GM19035 (cell line): ENCODE measurements at regions not wholly inside any gene's neighbourhood (a gene's known extent, or its start where the extent isn't known, plus 50 kb on each side); places are given as distances from the start of the nearest gene placed in this dataset.

Experiments used
- ATAC-seq: cut with Tn5 transposase; IDR thresholded peaks from one replicate; pipeline ENCODE4 v1.9.1; 2021; ENCODE audit not compliant: unreplicated experiment

DNA sequence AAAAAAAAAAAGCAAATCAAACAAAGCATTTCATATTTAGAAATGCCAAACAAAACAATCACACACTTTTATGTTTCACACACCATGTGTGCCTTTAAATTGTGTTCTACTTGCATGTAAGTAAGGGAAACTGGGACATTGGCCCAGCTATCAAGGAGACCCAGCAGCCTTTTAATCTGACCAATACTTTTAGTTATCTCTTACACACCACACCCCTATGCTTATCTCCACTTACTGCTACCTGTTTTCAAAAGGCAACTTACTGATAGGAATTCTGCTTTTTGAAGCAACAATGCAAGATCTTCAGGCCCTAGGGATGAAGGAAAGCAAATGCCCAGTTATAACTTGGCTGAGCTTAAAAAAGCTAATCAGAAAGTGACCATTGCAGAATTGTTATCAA is 1244.8 kb upstream of the SORCS1 start:
- ATAC-seq: no peak

DNA sequence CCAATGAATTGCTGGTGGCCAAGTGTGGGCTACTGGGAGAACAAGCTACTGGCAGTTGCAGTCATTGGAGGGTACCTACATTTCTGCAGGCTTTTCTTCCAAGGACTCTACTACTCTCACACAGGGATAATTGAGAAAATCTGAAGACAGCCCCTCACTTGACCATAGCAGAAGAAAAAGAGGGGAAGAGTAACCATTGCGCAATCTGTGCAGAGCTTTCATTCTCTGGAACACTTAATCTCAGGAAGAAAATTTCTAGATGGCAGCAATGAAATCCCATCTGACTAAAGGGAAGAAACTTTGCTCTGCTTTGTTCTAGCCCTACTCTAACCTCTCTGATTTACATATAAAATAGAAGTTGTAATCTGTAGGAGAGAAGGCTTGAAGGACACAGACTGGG is 1239.6 kb upstream of the SORCS1 start:
- ATAC-seq: no peak

DNA sequence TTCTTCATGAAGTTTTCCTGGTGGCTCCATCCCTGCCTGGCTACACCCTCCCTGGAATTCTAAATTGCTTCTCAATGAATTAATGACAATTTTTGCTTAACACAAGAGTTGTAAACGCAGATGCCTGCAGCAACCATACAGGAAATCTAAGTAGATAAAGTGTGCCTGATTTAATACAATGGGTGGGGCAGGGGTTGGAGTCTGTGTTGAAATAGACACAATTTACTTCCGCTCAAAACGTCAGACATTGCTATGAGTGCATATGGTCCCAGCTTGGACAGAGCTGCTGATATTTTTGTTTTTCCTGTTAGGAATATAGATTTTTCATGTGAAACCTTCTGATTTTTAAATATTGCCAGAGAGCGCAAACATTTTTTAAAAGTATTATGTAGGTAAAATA is 1235.0 kb upstream of the SORCS1 start:
- ATAC-seq: no peak

DNA sequence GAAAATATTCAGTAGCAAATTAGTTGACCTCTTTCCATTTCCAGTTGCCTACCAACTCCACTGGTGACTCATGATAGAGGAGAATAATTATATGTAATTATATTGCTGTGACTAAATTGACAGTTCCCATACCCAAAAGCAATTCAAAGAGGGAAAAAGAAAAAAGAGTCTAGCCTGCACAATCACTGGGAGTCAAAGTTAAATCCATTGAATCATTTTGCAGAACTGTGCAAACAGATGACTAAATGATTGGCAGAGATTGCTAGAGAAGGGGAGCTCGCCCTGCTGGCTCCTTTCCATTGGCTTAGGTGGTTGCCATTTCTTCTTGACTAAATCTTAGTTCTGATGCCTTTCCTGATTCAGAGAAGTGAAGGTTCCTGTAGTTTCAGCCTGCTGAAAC is 1228.6 kb upstream of the SORCS1 start:
- no peak for ATAC-seq

DNA sequence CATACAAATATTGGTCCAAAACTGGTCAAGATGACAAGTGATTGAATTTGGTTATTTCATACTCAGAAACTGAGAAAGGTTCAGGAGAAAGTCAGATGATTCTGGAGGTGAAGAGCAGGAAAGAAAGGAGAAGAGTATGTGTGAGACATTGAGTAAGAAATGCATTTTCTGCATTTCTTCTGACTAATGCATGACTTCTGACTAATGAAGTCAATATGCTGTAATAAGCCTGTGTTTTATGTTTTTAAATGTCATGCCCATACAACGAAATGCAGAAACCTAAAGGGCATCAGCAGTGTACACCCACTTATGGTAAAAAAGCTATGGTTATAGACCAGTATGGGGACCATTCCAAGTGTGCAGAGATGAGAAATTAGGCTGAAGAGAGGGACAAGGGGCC is 1227.8 kb upstream of the SORCS1 start:
- no peak for ATAC-seq

DNA sequence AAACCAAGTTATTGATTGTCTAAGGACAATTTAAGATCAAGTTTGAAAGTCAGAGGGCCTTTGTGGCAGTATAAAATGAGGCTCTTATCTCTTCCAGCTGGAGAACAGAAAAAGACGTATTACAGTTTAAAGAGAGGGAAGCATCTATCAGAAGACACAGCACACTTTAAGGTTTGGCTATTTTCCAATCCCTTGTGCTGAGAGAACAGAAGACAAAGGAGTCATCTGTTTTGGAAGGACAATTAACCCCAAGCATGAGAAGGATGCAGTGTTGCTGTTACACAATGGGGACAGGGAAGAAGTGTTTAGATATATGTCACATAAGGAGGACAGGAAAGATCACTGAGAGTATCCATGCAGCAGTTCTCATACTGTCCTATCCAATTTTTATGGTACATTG is 1224.2 kb upstream of the SORCS1 start:
- no peak for ATAC-seq

DNA sequence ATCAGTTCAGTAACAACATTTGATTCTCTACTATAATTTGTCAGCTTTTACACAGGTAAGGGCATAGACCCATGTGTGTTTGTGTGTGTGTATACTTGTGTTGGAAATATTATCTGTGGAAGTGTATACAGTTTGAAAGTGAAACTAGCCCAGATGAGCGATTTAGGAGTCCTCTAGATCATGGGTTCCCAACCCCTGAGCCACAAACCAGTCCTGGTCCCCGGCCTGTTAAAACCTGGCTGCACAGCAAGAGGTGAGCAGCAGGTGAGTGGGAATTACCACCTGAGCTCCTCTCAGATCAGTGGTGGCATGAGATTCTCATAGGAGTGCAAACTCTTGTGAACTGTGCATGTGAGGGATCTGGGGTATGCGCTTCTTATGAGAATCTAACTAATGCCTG is 1221.5 kb upstream of the SORCS1 start:
- no peak for ATAC-seq

DNA sequence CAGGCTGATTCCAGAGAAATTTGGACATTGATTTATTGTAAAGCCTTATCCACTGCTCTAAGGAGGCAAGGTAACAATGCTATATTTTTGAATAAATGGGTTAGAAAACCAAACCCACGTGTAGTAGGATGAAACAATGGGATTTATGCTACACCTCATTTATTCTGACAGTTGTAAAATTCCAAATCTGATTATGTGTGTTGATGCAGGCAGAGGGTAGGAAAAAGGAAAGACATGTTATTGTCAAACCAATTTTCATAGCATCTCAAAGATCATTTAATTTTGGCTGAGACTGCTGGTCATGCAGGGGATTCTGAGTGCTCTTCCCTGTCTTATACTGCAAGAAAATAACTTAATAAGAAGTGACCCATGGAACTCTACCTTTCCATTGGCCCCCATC is 1219.9 kb upstream of the SORCS1 start:
- no peak for ATAC-seq

DNA sequence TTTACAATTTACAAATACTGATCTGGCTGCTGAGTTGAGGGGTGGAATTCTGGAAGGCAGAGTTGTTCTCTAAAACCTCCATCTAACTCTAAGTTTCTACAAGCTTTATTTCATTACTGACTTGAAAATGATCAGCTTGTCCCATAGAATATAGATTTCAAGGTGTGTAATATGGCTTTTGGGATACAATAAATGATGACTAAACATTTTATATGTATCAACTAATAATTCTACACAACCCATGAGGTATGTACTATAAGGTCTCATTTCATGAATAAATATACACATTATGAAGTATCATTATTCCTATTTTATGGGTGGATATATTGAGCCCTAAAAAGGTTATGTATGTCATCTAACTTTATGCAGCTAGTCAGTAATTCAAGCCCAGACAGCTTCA is 1214.3 kb upstream of the SORCS1 start:
- ATAC-seq: no peak

DNA sequence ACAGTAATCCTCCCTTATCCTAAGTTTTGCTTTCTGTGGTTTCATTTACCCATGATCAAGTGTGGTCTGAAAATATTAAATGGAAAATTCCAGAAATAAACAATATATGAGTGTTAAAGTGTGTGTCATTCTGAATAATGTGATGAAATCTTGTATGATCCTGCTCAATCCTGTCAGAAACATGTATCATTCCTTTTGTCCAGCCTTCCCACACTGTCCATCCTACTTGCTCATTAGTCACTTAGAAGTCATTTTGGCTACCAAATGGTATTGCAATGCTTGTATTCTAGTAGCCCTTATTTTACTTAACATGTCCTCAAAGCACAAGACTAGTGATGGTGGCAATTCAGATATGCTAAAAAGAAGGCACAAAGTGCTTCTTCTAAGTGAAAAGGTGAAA is 1211.2 kb upstream of the SORCS1 start:
- no peak for ATAC-seq

DNA sequence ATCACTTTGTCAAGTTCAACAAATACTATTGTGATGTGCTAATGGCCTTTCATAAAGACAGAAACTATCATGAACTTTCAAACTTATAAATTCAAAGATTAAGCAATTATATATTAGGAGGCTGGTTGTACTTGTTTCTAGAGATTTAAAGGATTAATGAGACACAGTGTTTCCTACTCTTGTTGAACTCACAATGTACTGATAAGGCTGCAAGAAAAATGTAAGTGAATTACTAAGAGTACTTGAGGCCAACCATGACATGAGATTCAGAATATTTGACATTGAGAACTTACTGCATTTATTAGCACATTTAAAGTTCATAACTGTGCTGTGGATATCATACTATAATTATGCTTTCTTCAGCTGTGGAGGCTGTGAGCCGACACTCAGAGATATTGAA is 1210.5 kb upstream of the SORCS1 start:
- ATAC-seq: no peak

DNA sequence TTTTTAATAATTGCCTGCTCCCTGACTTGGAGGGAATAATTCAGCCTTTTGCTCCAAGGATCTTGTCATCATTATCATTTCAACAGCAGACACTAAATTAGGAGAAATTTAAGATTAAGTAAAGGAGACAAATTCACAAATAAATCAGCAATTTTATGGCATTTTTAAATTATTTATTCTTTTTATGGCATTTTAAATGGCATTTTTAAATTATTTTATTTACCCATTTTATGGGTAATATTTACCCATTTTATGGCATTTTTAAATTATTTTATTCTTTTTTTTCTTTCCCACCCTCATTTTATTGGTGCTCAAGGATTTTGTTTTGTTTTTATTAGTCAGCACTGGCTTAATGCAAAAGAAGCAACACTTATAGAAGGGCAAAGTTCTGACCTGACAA is 1201.0 kb upstream of the SORCS1 start:
- ATAC-seq: no peak

DNA sequence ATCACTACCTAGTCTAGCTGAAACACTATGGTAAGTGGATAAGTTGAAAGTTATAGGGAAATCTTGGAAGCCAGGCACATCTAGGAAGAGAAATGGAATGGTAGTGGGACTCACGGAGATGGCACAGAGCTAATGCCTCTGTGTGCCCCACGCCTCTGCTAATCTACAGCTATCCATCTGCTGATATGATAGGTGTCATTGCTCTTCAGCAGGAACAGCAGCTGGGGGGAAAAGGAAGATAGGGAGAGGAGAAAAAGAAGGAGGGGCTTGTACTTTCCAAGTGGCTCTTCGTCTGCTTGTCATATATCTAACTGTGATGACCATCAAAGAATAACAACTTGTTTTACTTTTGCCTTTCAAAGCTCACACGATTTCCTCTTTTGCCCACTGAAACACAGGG is 1199.1 kb upstream of the SORCS1 start:
- ATAC-seq: no peak

DNA sequence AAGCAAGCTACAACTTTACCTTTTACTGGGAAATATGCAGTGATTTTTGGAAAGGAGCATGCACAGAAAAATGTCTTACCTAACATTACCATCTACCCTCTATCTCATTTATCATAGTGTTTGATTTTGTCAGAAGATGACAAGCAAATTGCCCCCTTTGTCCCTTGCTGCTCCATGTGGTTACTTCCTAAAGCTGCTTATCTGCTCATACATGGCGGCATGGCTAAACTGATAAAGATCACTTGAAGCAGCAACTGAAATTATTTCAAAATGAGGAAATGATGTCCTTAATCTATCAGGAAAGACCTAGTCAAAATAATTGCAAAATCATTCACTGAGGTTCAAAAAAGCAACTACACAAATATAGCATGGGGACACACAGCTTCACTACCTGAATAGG is 1198.5 kb upstream of the SORCS1 start:
- no peak for ATAC-seq

DNA sequence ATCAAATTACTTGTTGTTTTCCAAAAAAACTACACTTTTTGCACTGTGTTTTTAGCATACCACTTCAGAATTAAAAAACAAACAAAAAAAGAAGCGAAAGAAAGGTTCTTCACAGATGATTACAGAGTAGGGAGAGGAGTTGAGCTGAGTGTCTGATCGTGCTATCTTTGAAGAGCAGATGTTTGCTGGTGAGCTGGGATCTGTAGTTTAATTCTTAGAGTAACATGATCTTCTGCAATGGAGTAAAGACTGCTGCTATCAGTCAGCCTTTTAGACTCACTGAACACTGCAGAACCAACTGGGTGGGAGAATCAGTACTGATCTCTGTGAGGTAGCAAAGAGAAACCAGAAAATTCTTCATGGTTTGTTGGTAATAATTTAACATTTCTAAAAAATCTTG is 1197.8 kb upstream of the SORCS1 start:
- no peak for ATAC-seq

DNA sequence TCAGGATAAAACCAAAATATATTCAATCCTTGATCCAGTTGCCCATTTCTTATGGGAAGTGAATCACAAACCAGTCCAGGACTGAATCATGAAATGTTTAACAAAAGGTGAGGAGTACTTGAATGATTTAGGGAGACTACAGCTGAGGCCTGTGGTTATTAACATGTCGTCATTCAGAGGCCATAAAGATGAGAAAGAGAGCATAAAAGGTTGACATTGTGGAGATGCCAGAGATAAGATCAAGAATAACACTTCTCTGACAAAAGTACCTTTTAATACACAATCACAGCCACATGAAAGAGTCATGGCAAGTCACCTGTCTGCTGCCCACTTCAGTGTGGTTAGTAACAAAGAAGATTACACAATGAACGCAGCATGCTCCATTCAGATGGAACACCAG is 1195.7 kb upstream of the SORCS1 start:
- ATAC-seq: no peak

DNA sequence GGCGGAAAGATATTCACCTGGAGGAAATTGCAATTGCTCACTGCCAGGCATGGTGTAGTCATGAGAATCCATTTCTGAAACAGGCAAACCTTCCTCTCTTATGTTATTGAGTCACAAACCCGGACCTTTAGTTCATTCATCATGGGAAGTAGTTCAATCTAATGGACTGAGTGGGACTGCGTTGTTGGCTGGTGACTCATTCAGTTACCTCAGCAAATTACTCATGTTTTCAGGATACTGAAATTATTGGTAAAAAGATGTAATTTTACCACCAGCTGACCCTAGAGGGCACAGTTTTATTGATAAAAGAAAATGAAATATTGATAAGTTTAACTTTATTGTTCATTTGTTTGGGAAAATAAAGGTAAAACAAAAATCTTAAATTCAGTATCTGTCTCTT is 1194.4 kb upstream of the SORCS1 start:
- ATAC-seq: peak; percentile 54

DNA sequence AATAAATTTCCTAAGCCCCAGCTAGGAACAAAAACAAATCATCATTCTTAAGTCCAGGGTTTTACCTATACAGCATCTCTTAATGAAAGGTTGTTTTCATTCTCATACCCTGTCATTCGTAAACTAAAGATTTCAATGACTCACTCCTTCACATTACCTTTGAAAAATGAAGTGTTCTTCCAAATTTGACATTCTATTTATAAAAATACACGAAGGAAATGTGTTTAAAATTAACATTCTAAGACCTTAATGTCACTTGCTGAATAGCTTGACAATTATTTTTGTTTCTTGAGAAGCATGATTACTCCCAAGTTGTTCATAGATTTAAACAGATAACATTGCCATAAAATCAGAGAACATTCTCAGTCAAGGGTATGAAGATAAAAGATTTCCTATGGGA is 1188.3 kb upstream of the SORCS1 start:
- ATAC-seq: no peak

DNA sequence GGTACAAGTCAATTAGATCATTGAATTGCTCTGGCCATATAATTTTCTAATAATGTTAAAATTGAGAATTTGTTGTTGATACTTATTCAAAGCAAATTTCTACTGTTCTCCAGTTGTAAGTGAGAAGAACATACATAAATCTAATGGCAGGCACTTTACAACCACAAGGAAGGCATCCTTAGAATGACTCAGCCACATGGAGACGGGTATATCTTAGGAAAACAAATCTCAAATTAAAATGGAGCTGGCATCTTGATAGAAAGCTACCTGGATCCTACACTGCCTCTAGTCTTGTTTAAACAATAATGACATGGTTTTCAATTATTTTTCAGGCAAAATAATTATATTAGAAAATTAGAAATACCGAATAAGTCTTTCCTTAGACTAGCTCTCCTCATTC is 1183.7 kb upstream of the SORCS1 start:
- no peak for ATAC-seq

DNA sequence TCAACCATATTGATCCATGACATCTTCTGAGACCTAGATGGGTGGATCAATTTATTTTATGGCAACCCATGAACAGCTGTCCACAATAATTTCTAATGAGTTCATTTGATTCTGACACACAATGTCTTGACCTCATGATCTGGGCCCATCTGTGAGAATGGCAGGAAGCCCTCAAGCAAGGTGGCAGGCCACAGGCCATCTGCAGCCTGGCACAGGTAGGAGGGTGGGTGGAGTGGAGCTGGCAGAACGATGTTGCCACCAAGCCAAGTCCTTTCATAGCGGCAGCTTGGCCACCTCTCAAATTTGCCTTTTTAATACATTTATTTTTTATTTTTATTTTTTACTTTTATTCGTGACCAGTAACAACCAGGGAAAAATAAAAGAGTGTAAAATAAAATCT is 1181.6 kb upstream of the SORCS1 start:
- ATAC-seq: no peak

DNA sequence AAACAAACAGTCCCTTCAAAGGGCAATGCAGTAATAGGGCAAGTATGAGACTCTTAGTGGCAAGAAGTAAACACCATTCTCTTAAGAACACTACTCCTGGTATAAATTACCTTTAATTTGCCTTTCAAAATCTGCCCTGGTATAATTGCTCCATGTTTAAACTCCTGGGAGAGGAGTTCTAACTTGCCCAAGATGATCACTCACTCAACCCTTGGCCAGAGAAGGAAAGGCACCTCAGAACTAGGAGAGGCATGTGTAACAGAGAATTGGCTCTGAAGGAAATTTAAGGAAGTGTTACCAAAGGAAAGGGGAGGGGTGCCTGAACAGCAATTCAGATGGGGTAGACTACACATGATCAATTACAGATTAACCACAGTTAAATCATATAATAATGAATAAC is 1173.6 kb upstream of the SORCS1 start:
- ATAC-seq: no peak

DNA sequence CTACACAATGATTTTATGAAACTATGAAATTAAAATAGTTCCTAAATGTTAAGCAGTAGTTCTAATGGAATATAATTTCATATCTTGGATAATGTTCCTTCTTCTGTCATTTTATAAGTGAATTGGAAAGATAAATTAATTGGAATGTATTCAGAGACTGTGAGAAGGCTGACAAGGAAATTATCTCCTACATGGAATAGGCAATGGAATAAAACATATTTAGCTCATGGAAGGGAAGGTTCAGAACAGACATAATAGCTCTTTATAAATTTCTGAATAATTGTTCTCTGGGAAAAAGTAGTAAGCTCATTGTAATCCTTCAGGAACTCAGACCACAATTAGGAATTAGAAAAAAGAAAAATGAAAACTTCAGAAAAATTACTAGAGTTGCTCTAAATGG is 1172.3 kb upstream of the SORCS1 start:
- no peak for ATAC-seq

DNA sequence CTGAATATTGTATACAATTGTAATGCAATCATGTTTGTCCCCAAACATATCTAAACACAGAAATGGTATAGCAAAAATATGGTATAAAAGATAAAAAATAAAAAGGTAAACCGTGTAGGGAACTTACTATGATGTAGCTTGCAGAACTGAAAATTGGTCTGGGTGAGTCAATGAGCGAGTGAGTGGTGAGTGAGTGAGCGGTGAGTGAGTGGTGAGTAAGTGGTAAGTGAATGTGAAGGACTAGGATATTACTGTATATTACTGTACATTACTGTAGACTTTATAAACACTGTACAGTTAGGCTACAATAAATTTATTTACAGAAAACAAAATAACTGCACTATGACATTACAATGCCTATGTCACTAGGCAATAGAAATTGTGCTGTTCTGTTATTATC is 1163.2 kb upstream of the SORCS1 start:
- ATAC-seq: no peak

DNA sequence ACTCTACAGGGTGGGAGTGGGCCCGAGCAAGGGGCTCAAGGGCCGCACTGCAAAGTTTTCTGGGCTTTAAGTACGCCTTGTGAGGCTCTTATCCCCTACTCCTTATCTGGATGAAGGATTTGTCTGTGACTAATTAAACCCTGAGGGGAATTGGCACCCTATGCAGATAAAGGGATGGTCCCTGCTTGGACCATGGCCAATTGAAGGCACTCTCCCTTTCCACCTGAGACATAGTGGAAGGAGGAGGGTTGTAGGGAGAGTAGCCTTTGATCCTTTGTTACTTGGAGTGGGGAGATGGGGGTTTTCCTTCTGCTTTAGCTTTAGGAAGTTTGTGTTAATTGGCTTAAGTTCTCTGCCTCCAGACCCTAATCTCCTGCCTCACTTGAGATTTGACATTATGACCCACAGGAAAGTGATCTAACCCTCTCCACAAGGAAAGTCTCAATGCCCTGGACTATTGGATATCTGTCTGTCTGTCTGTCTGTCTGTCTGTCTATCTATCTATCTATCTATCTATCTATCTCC is 1158.8 kb upstream of the SORCS1 start:
- ATAC-seq: no peak
